ENCODE measurements at regions not wholly inside any gene's neighbourhood (a gene's known extent, or its start where the extent isn't known, plus 50 kb on each side); places are given as distances from the start of the nearest gene placed in this dataset.

DNA sequence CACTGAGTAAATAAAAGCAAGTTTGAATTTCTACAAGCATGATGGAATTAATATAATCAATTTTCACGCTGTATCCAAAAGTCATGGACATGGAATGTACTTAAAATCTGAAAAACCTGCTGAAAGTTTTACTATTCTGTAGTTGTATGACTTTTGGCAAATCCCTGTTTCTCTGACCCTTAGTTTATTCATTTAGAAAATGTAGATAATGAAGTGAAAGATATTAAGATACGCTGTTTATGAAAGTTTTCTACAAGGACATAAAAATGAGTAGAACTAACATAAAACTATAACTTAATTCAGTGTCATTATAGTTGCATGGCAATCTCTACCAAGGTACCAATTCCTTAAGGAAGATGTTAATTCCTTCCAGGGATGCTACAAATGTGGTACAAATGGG lies 363.2 kb upstream of the MPDZ start:
- ChIA-PET POLR2A (no interaction called here), CTCF (no interaction called here)
- DNase-seq (ENCODE audit: extremely low spot score), result no peak
- TF ChIP-seq, protein P1, sequence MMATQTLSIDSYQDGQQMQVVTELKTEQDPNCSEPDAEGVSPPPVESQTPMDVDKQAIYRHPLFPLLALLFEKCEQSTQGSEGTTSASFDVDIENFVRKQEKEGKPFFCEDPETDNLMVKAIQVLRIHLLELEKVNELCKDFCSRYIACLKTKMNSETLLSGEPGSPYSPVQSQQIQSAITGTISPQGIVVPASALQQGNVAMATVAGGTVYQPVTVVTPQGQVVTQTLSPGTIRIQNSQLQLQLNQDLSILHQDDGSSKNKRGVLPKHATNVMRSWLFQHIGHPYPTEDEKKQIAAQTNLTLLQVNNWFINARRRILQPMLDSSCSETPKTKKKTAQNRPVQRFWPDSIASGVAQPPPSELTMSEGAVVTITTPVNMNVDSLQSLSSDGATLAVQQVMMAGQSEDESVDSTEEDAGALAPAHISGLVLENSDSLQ (IDR thresholded peaks at IDR 0.05), result no peak
- TF ChIP-seq CTBP1 (IDR thresholded peaks at IDR 0.05; ENCODE audit: borderline replicate concordance), result no peak
- no peak for TF ChIP-seq TARDBP (IDR thresholded peaks at IDR 0.05)
- no peak for TF ChIP-seq ZNF384 (IDR thresholded peaks at IDR 0.05)
- no peak for TF ChIP-seq LEF1 (IDR thresholded peaks at IDR 0.05; ENCODE audit: borderline replicate concordance)
- no peak for TF ChIP-seq FOXM1 (IDR thresholded peaks at IDR 0.05; ENCODE audit: borderline replicate concordance)
- no peak for TF ChIP-seq SUZ12 (IDR thresholded peaks at IDR 0.05)
- TF ChIP-seq BHLHE40 (IDR thresholded peaks at IDR 0.05; ENCODE audit: borderline replicate concordance), result no peak
- TF ChIP-seq FOXK2 (IDR thresholded peaks at IDR 0.05), result no peak
- TF ChIP-seq NFRKB (IDR thresholded peaks at IDR 0.05), result no peak
- TF ChIP-seq ELF4 (IDR thresholded peaks at IDR 0.05), result no peak
- TF ChIP-seq HDGF (IDR thresholded peaks at IDR 0.05; ENCODE audit: borderline replicate concordance), result no peak
- no peak for TF ChIP-seq L3MBTL2 (conservative IDR thresholded peaks at IDR 0.05)
- TF ChIP-seq FOXA1 (IDR thresholded peaks at IDR 0.05), result no peak
- no peak for TF ChIP-seq SP1 (IDR thresholded peaks at IDR 0.05)
- TF ChIP-seq ARNT (IDR thresholded peaks at IDR 0.05), result no peak

DNA sequence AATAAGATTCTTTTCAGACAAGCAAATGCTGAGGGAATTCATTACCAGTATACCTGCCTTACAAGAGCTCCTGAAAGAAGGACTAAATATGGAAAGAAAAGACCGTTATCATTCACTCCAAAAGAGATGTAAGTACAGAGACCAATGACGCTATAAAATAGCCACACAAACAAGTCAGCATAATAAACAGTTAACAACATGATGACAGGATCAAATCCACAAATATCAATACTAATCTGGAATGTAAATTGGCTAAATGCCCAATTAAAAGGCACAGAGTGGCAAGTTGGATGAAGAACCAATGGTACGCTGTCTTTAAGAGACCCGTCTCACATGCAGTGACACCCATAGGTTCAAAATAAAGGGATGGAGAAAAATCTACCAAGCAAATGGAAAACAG lies 349.6 kb upstream of the MPDZ start:
- DNase-seq (ENCODE audit: extremely low spot score), result no peak
- TF ChIP-seq BHLHE40 (IDR thresholded peaks at IDR 0.05; ENCODE audit: borderline replicate concordance) (no peak), CTBP1 (IDR thresholded peaks at IDR 0.05; ENCODE audit: borderline replicate concordance) (no peak), NFRKB (IDR thresholded peaks at IDR 0.05) (no peak), FOXK2 (IDR thresholded peaks at IDR 0.05) (no peak), L3MBTL2 (conservative IDR thresholded peaks at IDR 0.05) (no peak), ARNT (IDR thresholded peaks at IDR 0.05) (no peak), FOXA1 (IDR thresholded peaks at IDR 0.05) (no peak), SUZ12 (IDR thresholded peaks at IDR 0.05) (no peak), LEF1 (IDR thresholded peaks at IDR 0.05; ENCODE audit: borderline replicate concordance) (no peak), ZNF384 (IDR thresholded peaks at IDR 0.05) (no peak), SP1 (IDR thresholded peaks at IDR 0.05) (no peak), TARDBP (IDR thresholded peaks at IDR 0.05) (no peak)
- TF ChIP-seq, protein P1 (IDR thresholded peaks at IDR 0.05), result no peak
- POLR2A ChIA-PET, result no interaction called here
- CTCF ChIA-PET, result interaction anchor here (0.6 kb wide), 1 partner anchor 16 kb away, joined by 3 read pairs; no protein-coding TSS in a partner anchor

DNA sequence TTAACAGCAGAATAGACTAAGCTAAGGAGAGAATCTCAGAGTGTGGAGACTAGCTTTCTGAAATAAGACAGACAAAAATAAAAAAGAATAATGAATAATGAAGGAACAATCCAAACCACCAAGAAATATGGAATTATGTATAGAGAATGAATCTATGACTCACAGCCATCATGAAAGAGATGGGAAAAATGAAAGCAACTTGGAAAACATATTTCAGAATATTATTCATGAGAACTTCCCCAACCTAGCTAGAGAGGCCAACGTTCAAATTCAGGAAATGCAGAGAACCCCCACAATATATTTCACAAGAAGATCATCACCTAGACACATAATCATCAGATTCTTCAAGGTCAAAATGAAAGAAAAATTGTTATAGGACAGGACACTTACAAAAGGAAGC lies 349.0 kb upstream of the MPDZ start:
- ChIA-PET CTCF (interaction anchor here (0.6 kb wide), 1 partner anchor 16 kb away, joined by 3 read pairs; no protein-coding TSS in a partner anchor), POLR2A (no interaction called here)
- TF ChIP-seq, protein P1 (IDR thresholded peaks at IDR 0.05), result no peak
- no peak for TF ChIP-seq SP1 (IDR thresholded peaks at IDR 0.05)
- no peak for TF ChIP-seq HDGF (IDR thresholded peaks at IDR 0.05; ENCODE audit: borderline replicate concordance)
- TF ChIP-seq BHLHE40 (IDR thresholded peaks at IDR 0.05; ENCODE audit: borderline replicate concordance), result no peak
- TF ChIP-seq SUZ12 (IDR thresholded peaks at IDR 0.05), result no peak
- TF ChIP-seq NFRKB (IDR thresholded peaks at IDR 0.05), result no peak
- no peak for TF ChIP-seq FOXA1 (IDR thresholded peaks at IDR 0.05)
- no peak for TF ChIP-seq FOXK2 (IDR thresholded peaks at IDR 0.05)
- TF ChIP-seq ELF4 (IDR thresholded peaks at IDR 0.05), result no peak
- no peak for TF ChIP-seq ZNF384 (IDR thresholded peaks at IDR 0.05)
- TF ChIP-seq CTBP1 (IDR thresholded peaks at IDR 0.05; ENCODE audit: borderline replicate concordance), result no peak
- no peak for TF ChIP-seq LEF1 (IDR thresholded peaks at IDR 0.05; ENCODE audit: borderline replicate concordance)
- no peak for TF ChIP-seq ARNT (IDR thresholded peaks at IDR 0.05)
- no peak for TF ChIP-seq L3MBTL2 (conservative IDR thresholded peaks at IDR 0.05)
- TF ChIP-seq FOXM1 (IDR thresholded peaks at IDR 0.05; ENCODE audit: borderline replicate concordance), result no peak
- no peak for TF ChIP-seq TARDBP (IDR thresholded peaks at IDR 0.05)
- DNase-seq (ENCODE audit: extremely low spot score), result no peak

DNA sequence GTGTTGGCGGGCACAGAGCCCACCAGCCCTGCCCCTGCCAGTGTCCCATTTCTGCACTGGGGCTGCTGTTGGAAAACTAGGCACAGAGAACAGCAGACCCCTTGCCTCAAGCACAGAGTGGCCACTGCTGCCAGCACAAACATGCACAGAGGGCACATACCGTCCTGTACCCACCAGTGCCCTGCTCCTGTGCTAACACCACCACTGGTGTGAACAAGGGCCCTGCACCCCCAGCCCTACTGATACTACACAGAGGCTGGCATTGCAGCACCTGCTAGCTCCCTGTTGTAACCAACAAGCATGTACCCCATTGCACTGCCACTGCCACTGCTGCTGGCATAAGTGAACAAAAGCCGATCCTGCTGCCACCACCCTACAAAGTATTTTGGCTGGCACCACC lies 348.0 kb upstream of the MPDZ start:
- POLR2A ChIA-PET, result no interaction called here
- CTCF ChIA-PET, result no interaction called here

DNA sequence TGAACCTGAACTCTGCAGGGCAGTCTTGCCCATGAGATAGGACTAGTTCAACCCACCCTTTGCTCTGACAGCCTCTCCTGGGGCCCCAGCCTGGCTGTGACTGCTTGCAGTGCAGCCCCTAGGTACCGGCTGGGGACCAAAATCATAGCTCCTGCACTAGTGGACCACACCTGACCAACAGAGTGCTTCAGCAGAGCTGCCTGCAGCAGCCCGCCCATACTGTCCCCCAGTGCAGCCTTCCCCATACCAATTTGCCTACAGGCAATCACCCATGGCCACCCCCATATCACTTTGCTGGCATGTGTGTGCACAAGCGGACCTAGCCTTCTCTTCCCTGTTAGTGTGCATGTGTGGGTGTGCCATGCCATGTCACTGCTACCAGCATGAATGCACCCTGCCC lies 347.6 kb upstream of the MPDZ start:
- no peak for DNase-seq (ENCODE audit: extremely low spot score)
- CTCF ChIA-PET, result no interaction called here
- no peak for TF ChIP-seq FOXK2 (IDR thresholded peaks at IDR 0.05)
- TF ChIP-seq FOXA1 (IDR thresholded peaks at IDR 0.05), result no peak
- no peak for TF ChIP-seq TARDBP (IDR thresholded peaks at IDR 0.05)
- TF ChIP-seq LEF1 (IDR thresholded peaks at IDR 0.05; ENCODE audit: borderline replicate concordance), result no peak
- TF ChIP-seq BHLHE40 (IDR thresholded peaks at IDR 0.05; ENCODE audit: borderline replicate concordance), result no peak
- TF ChIP-seq ELF4 (IDR thresholded peaks at IDR 0.05), result no peak
- no peak for TF ChIP-seq CTBP1 (IDR thresholded peaks at IDR 0.05; ENCODE audit: borderline replicate concordance)
- TF ChIP-seq, protein P1 (IDR thresholded peaks at IDR 0.05), result no peak
- no peak for TF ChIP-seq ARNT (IDR thresholded peaks at IDR 0.05)
- TF ChIP-seq SP1 (IDR thresholded peaks at IDR 0.05), result no peak
- no peak for TF ChIP-seq ZNF384 (IDR thresholded peaks at IDR 0.05)
- TF ChIP-seq SUZ12 (IDR thresholded peaks at IDR 0.05), result no peak
- no peak for TF ChIP-seq HDGF (IDR thresholded peaks at IDR 0.05; ENCODE audit: borderline replicate concordance)
- no peak for TF ChIP-seq FOXM1 (IDR thresholded peaks at IDR 0.05; ENCODE audit: borderline replicate concordance)
- TF ChIP-seq NFRKB (IDR thresholded peaks at IDR 0.05), result no peak
- no peak for TF ChIP-seq L3MBTL2 (conservative IDR thresholded peaks at IDR 0.05)
- POLR2A ChIA-PET, result no interaction called here

More for the DNA sequence above, 348.0 kb upstream of the MPDZ start:
- no peak for DNase-seq (ENCODE audit: extremely low spot score)
- TF ChIP-seq ELF4 (IDR thresholded peaks at IDR 0.05), result no peak
- no peak for TF ChIP-seq LEF1 (IDR thresholded peaks at IDR 0.05; ENCODE audit: borderline replicate concordance)
- TF ChIP-seq BHLHE40 (IDR thresholded peaks at IDR 0.05; ENCODE audit: borderline replicate concordance), result no peak
- no peak for TF ChIP-seq SUZ12 (IDR thresholded peaks at IDR 0.05)
- no peak for TF ChIP-seq CTBP1 (IDR thresholded peaks at IDR 0.05; ENCODE audit: borderline replicate concordance)
- TF ChIP-seq ARNT (IDR thresholded peaks at IDR 0.05), result no peak
- TF ChIP-seq NFRKB (IDR thresholded peaks at IDR 0.05), result no peak
- TF ChIP-seq FOXM1 (IDR thresholded peaks at IDR 0.05; ENCODE audit: borderline replicate concordance), result no peak
- no peak for TF ChIP-seq L3MBTL2 (conservative IDR thresholded peaks at IDR 0.05)
- no peak for TF ChIP-seq TARDBP (IDR thresholded peaks at IDR 0.05)
- no peak for TF ChIP-seq FOXK2 (IDR thresholded peaks at IDR 0.05)
- no peak for TF ChIP-seq HDGF (IDR thresholded peaks at IDR 0.05; ENCODE audit: borderline replicate concordance)

Measured in HEK293T (cell line).